Loucy (cell line): ENCODE measurements at regions not wholly inside any gene's neighbourhood (a gene's known extent, or its start where the extent isn't known, plus 50 kb on each side); places are given as distances from the start of the nearest gene placed in this dataset.

Experiments used
- H2AFZ ChIP-seq: fragments of 200-600 bp; sonication (generic); 2 replicates; pipeline ENCODE4 v1.6.0; 2016; ENCODE audit warnings: antibody characterized with exemption, mild to moderate bottlenecking, low read length, moderate library complexity
- H3F3A ChIP-seq: fragments of 200-600 bp; 2 replicates; pipeline ENCODE4 v1.6.0; 2016; ENCODE audit warnings: antibody characterized with exemption, low read depth, mild to moderate bottlenecking
- H3K27me3 ChIP-seq: fragments of 200-600 bp; sonication (generic); 2 replicates; pipeline ENCODE4 v1.6.1; 2014; ENCODE audit warnings: low read length, mild to moderate bottlenecking; ENCODE audit not compliant: insufficient read depth, poor library complexity, severe bottlenecking
- H3K36me3 ChIP-seq: fragments of 200-600 bp; sonication (generic); 2 replicates; pipeline ENCODE4 v1.6.1; 2016; ENCODE audit warnings: low read length; ENCODE audit not compliant: insufficient read depth
- H3K4me1 ChIP-seq: fragments of 200-600 bp; sonication (generic); 2 replicates; pipeline ENCODE4 v1.5.1; 2014; ENCODE audit warnings: low read length, mild to moderate bottlenecking; ENCODE audit not compliant: insufficient read depth, poor library complexity, severe bottlenecking
- H3K4me2 ChIP-seq: fragments of 200-600 bp; sonication (generic); 2 replicates; pipeline ENCODE4 v1.6.0; 2014; ENCODE audit warnings: antibody characterized with exemption, low read length, low read depth, mild to moderate bottlenecking; ENCODE audit not compliant: poor library complexity, severe bottlenecking
- H3K4me3 ChIP-seq: fragments of 200-600 bp; sonication (generic); 2 replicates; pipeline ENCODE4 v1.5.1; 2014; ENCODE audit warnings: low read length, mild to moderate bottlenecking, mixed read lengths; ENCODE audit not compliant: poor library complexity, severe bottlenecking
- H3K79me2 ChIP-seq: fragments of 200-600 bp; sonication (generic); 2 replicates; pipeline ENCODE4 v1.6.1; 2014; ENCODE audit warnings: low read length; ENCODE audit not compliant: insufficient read depth
- H3K9ac ChIP-seq: fragments of 200-600 bp; sonication (generic); 2 replicates; pipeline ENCODE4 v1.6.0; 2014; ENCODE audit warnings: mild to moderate bottlenecking, low read depth, low read length, moderate library complexity; ENCODE audit not compliant: poor library complexity, severe bottlenecking
- H3K9me2 ChIP-seq: fragments of 200-600 bp; sonication (generic); replicated peaks from 2 replicates; pipeline ENCODE4 v1.6.1; 2016; ENCODE audit warnings: low read depth, low read length, mixed read lengths
- H3K9me3 ChIP-seq: fragments of 200-600 bp; sonication (generic); 2 replicates; pipeline ENCODE4 v1.6.1; 2014; ENCODE audit warnings: mild to moderate bottlenecking, antibody characterized with exemption, low read length, low read depth; ENCODE audit not compliant: insufficient read depth
- H4K20me1 ChIP-seq: fragments of 200-600 bp; sonication (generic); 2 replicates; pipeline ENCODE4 v1.6.0; 2014; ENCODE audit warnings: antibody characterized with exemption, low read length, mild to moderate bottlenecking; ENCODE audit not compliant: insufficient read depth, poor library complexity, severe bottlenecking
- CTCF ChIP-seq: fragments of 200-600 bp; sonication (generic); conservative IDR thresholded peaks from 2 replicates; pipeline ENCODE4 v1.5.1; 2014; ENCODE audit warnings: mild to moderate bottlenecking, antibody characterized with exemption, low read length
- EZH2phosphoT487 ChIP-seq: fragments of 200-600 bp; IDR thresholded peaks from 2 replicates; pipeline ENCODE4 v1.6.1; 2018; ENCODE audit warnings: antibody characterized with exemption, mild to moderate bottlenecking, moderate library complexity, borderline replicate concordance

- H3K9ac ChIP-seq = no peak overlapping the region
- no peaks in the 10 kb centered on the region for H3F3A ChIP-seq
- no peaks in the 10 kb centered on the region for H3K4me1 ChIP-seq
- no peaks in the 10 kb centered on the region for H3K36me3 ChIP-seq
- no peaks in the 10 kb centered on the region for H3K79me2 ChIP-seq
- no peaks in the 10 kb centered on the region for H3K27me3 ChIP-seq
- H3K9me3 ChIP-seq = no peaks in the 10 kb centered on the region
- no peak overlapping the region for H2AFZ ChIP-seq
- TF ChIP-seq EZH2phosphoT487 (no peak), CTCF (no peak)
- no peaks in the 10 kb centered on the region for H3K9me2 ChIP-seq
- no peaks in the 10 kb centered on the region for H4K20me1 ChIP-seq
- H3K4me3 ChIP-seq = no peak overlapping the region
- H3K4me2 ChIP-seq = no peak overlapping the region
Measured at GRCh38 chr4:26004290-26004689, 90.3 kb downstream of the SMIM20 start.

- Histone ChIP-seq H2AFZ (no peak overlapping the region), H3F3A (no peaks in the 10 kb centered on the region), H3K4me3 (no peak overlapping the region), H3K79me2 (no peaks in the 10 kb centered on the region), H3K9me2 (no peaks in the 10 kb centered on the region), H3K36me3 (no peaks in the 10 kb centered on the region), H4K20me1 (no peaks in the 10 kb centered on the region), H3K9ac (no peak overlapping the region), H3K4me1 (no peaks in the 10 kb centered on the region), H3K4me2 (no peak overlapping the region), H3K9me3 (no peaks in the 10 kb centered on the region), H3K27me3 (no peaks in the 10 kb centered on the region)
- TF ChIP-seq CTCF (no peak), EZH2phosphoT487 (no peak)
Measured at GRCh38 chr4:26005764-26006163, 91.7 kb downstream of the SMIM20 start.

GRCh38 chr4:26008737-26009136, 94.7 kb downstream of the SMIM20 start:
- H3K9me3 ChIP-seq = no peaks in the 10 kb centered on the region
- H3K4me3 ChIP-seq = no peak overlapping the region
- H3F3A ChIP-seq = no peaks in the 10 kb centered on the region
- H3K9me2 ChIP-seq = no peaks in the 10 kb centered on the region
- TF ChIP-seq CTCF = no peak
- TF ChIP-seq EZH2phosphoT487 = no peak
- no peak overlapping the region for H2AFZ ChIP-seq
- H3K4me2 ChIP-seq = no peak overlapping the region
- H3K4me1 ChIP-seq = no peaks in the 10 kb centered on the region
- no peaks in the 10 kb centered on the region for H3K79me2 ChIP-seq
- H4K20me1 ChIP-seq = no peaks in the 10 kb centered on the region
- no peak overlapping the region for H3K9ac ChIP-seq
- H3K36me3 ChIP-seq = no peaks in the 10 kb centered on the region
- no peaks in the 10 kb centered on the region for H3K27me3 ChIP-seq
